ENCODE measurements at regions not wholly inside any gene's neighbourhood (a gene's known extent, or its start where the extent isn't known, plus 50 kb on each side); places are given as distances from the start of the nearest gene placed in this dataset.

DNA sequence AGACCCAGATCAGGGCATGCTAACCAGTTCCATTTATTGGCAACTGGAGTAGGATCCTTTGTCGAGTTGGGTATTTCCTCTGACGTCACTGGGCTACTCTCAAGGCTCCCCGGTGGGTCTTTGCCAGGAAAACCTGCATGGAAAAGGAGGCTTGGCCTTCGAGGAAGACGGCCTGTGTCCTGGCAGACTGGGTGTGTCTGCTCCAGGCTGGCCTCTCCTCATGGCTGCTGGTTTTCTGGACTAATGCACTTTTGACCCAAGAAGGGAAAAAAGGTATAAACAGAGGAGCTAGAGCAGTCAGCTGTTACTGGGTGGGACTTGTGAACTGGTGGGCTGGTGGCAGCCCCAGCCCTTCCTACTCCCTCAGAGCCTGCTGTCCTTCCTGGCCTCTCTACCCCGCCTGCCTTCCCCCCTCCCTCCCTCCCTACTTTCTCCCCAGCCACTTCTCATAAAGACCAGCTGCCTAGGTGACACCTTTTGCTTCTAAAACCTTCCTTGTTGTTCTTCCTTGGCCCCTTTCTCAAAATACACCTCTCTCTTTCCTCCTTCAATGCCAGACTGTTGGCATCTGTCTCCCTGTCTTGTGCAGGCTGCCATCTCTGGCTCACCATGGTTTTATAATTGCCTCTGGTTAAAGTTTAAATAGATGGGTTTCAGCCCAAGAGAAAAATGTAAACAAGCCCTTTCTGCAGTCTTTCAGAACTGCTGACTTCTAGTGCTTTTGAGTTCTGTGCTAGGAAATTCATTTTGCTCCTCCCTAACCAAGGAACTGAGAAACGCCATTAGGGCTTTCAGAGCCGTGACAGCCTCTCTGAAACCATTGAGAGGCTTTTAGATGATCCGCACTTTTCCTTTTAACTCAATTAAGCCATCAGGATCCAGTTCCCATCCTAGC, 101.8 kb upstream of the MKLN1 start:
- H3K4me3 ChIP-seq, result no peak overlapping the region
- H3K9me3 ChIP-seq (ENCODE audit: control insufficient read depth in 4 of 4, insufficient read depth in 3 of 4, low read length in 3 of 4), result no peaks in the 10 kb centered on the region
- TF ChIP-seq, protein P1, sequence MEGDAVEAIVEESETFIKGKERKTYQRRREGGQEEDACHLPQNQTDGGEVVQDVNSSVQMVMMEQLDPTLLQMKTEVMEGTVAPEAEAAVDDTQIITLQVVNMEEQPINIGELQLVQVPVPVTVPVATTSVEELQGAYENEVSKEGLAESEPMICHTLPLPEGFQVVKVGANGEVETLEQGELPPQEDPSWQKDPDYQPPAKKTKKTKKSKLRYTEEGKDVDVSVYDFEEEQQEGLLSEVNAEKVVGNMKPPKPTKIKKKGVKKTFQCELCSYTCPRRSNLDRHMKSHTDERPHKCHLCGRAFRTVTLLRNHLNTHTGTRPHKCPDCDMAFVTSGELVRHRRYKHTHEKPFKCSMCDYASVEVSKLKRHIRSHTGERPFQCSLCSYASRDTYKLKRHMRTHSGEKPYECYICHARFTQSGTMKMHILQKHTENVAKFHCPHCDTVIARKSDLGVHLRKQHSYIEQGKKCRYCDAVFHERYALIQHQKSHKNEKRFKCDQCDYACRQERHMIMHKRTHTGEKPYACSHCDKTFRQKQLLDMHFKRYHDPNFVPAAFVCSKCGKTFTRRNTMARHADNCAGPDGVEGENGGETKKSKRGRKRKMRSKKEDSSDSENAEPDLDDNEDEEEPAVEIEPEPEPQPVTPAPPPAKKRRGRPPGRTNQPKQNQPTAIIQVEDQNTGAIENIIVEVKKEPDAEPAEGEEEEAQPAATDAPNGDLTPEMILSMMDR (IDR thresholded peaks at IDR 0.05; ENCODE audit: control extremely low read depth, extremely low read depth), result no peak
- ATAC-seq (ENCODE audit: insufficient read depth, low FRiP score), result peak; percentile 48
- DNase-seq, result peak in 2 of 3 donors; percentile 22 to 51
- 49 to 66% methylated on average over 9 of the region's 9 CpGs for WGBS, 2 donors
- no peaks in the 10 kb centered on the region for H3K36me3 ChIP-seq (ENCODE audit: control insufficient read depth in 4 of 4, insufficient read depth in 4 of 4, low read length in 4 of 4)
- peaks cover 0 to 6% (median 0%) of the 10 kb centered on the region in 5 donors for H3K4me1 ChIP-seq (ENCODE audit: control insufficient read depth in 5 of 5, insufficient read depth in 5 of 5, low read length in 5 of 5)
- peak overlapping the region in 1 of 2 donors; percentile 61 for H3K27ac ChIP-seq (ENCODE audit: low read depth in 1 of 2, low read length in 1 of 2)
- H3K9ac ChIP-seq (ENCODE audit: insufficient read depth in 1 of 2, low read length in 2 of 2), result no peak overlapping the region
- H3K27me3 ChIP-seq (ENCODE audit: control insufficient read depth in 3 of 3, insufficient read depth in 3 of 3, low read length in 2 of 3), result no peaks in the 10 kb centered on the region

DNA sequence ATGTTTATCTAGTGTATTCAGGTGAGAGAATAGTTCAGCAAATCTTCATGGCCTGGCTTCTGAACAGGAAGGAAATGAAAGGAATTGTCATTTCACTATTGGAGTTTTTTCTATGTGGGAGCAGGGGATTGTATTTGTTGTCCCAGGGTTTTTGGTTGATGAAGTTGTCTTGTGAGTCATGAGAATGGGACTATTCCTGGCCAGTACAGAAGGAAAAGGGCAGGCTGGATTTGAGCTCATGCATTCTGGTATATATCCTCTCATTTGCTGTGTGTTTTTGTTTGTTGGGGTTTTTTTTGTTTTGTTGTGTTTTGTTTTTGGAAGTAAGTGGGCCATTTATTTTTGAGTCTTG, 101.2 kb upstream of the MKLN1 start:
- H3K9ac ChIP-seq (ENCODE audit: insufficient read depth in 1 of 2, low read length in 2 of 2), result no peak overlapping the region
- peaks cover 0 to 6% (median 0%) of the 10 kb centered on the region in 5 donors for H3K4me1 ChIP-seq (ENCODE audit: control insufficient read depth in 5 of 5, insufficient read depth in 5 of 5, low read length in 5 of 5)
- no peak overlapping the region for H3K4me3 ChIP-seq
- no peaks in the 10 kb centered on the region for H3K27me3 ChIP-seq (ENCODE audit: control insufficient read depth in 3 of 3, insufficient read depth in 3 of 3, low read length in 2 of 3)
- TF ChIP-seq, protein P1 (IDR thresholded peaks at IDR 0.05; ENCODE audit: control extremely low read depth, extremely low read depth), result no peak
- no peaks in the 10 kb centered on the region for H3K9me3 ChIP-seq (ENCODE audit: control insufficient read depth in 4 of 4, insufficient read depth in 3 of 4, low read length in 3 of 4)
- no peaks in the 10 kb centered on the region for H3K36me3 ChIP-seq (ENCODE audit: control insufficient read depth in 4 of 4, insufficient read depth in 4 of 4, low read length in 4 of 4)
- DNase-seq (no peak), ATAC-seq (ENCODE audit: insufficient read depth, low FRiP score) (no peak)
- H3K27ac ChIP-seq (ENCODE audit: low read depth in 1 of 2, low read length in 1 of 2), result peak overlapping the region in 1 of 2 donors; percentile 42

DNA sequence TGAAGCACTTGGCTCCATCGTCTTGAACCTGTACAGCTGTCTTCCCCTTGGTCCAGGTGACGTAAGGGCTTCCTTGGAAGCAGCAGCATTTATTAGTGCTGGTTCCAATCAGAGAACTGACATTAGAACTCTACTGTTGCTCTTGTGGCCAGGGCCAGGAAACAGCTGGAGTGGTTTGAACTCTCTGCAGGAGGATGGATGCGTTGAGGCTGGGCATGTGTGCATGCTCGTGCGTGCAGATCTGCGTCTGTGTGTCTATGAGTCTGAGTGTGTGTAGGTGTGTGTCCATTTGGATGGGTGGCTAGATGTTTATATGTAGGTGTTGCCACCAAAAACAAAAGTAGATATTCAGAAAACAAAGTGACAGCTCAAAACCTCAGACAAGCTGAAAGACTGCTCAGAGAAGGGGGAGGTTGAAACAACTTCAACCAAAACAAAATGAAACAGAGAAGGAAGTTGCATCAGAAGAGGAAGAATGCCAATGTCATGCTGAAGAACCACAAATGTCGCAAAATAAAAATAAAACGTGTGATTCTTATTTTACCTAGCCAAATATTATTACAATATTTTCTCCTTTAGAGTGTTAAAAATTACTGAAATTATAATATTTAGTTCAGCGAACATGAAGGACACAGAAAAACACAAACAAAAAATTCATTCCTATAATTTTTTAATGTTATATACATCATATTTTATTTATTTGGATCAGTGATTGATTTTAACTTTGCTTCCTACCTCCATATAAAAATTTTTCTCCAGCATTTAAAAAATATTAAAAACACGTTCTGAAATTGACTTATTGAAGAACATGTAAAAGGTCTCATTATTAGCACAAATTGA, 96.1 kb upstream of the MKLN1 start:
- ATAC-seq (ENCODE audit: insufficient read depth, low FRiP score), result no peak
- H3K27ac ChIP-seq (ENCODE audit: low read depth in 1 of 2, low read length in 1 of 2), result peak overlapping the region in 1 of 2 donors; percentile 84
- TF ChIP-seq, protein P1 (IDR thresholded peaks at IDR 0.05; ENCODE audit: control extremely low read depth, extremely low read depth), result no peak
- 36 to 59% methylated on average over 10 of the region's 10 CpGs for WGBS, 2 donors
- no peaks in the 10 kb centered on the region for H3K9me3 ChIP-seq (ENCODE audit: control insufficient read depth in 4 of 4, insufficient read depth in 3 of 4, low read length in 3 of 4)
- peak in 1 of 3 donors; percentile 17 for DNase-seq
- H3K36me3 ChIP-seq (ENCODE audit: control insufficient read depth in 4 of 4, insufficient read depth in 4 of 4, low read length in 4 of 4), result no peaks in the 10 kb centered on the region
- no peak overlapping the region for H3K4me3 ChIP-seq
- no peaks in the 10 kb centered on the region for H3K27me3 ChIP-seq (ENCODE audit: control insufficient read depth in 3 of 3, insufficient read depth in 3 of 3, low read length in 2 of 3)
- peaks cover 0 to 12% (median 0%) of the 10 kb centered on the region in 5 donors for H3K4me1 ChIP-seq (ENCODE audit: control insufficient read depth in 5 of 5, insufficient read depth in 5 of 5, low read length in 5 of 5)
- no peak overlapping the region for H3K9ac ChIP-seq (ENCODE audit: insufficient read depth in 1 of 2, low read length in 2 of 2)
